Sigmoid colon (tissue), 6 donors: ENCODE measurements at regions not wholly inside any gene's neighbourhood (a gene's known extent, or its start where the extent isn't known, plus 50 kb on each side); places are given as distances from the start of the nearest gene placed in this dataset.

Experiments used
- DNase-seq: peaks from one replicate; pipeline ENCODE4 v3.0.0-alpha.2; 2019
- H3K27ac ChIP-seq, 4 donors: fragments of 200-600 bp; sonication (generic); one replicate each; pipeline ENCODE4 v1.5.1; 2016 to 2019; ENCODE audit warnings: mild to moderate bottlenecking in 1 of 4
- H3K27me3 ChIP-seq, 3 donors: fragments of 200-600 bp; sonication (generic); one replicate each; pipeline ENCODE4 v1.5.1; 2019; ENCODE audit warnings: mild to moderate bottlenecking in 1 of 3
- H3K36me3 ChIP-seq, 4 donors: fragments of 200-600 bp; sonication (generic); one replicate each; pipeline ENCODE4 v1.5.1; 2016 to 2019
- H3K4me1 ChIP-seq, 4 donors: fragments of 200-600 bp; sonication (generic); one replicate each; pipeline ENCODE4 v1.5.1; 2017 to 2019
- H3K4me3 ChIP-seq, 4 donors: fragments of 200-600 bp; sonication (generic); one replicate each; pipeline ENCODE4 v1.5.1; 2017 to 2019; ENCODE audit warnings: mild to moderate bottlenecking in 2 of 4, moderate library complexity in 1 of 4
- H3K9me3 ChIP-seq, 4 donors: fragments of 200-600 bp in 3 of 4; sonication (generic) in 3 of 4; one replicate each; pipeline versions ENCODE4 v1.5.1 to v1.6.1; 2013 to 2019
- EP300 ChIP-seq, 4 donors: sonication (generic); formaldehyde crosslinking; IDR thresholded peaks; one replicate each; pipeline ENCODE4 v1.6.1; 2017; ENCODE audit warnings: antibody characterized with exemption in 4 of 4
- POLR2A ChIP-seq, 2 donors: fragments of 450-650 bp; IDR thresholded peaks; one replicate each; pipeline ENCODE4 v1.6.1; 2016; ENCODE audit warnings: antibody characterized with exemption in 2 of 2, mild to moderate bottlenecking in 2 of 2, moderate library complexity in 2 of 2
- POLR2AphosphoS5 ChIP-seq, 4 donors: sonication (generic); formaldehyde crosslinking; IDR thresholded peaks; one replicate each; pipeline ENCODE4 v1.6.1; 2017; ENCODE audit warnings: antibody characterized with exemption in 4 of 4
- WGBS, 2 donors: extraction: QIAGEN DNeasy Blood & Tissue Kit; methylation state at CpG; one replicate each; pipeline ENCODE4 v1.1.7; 2013; 5-methylcytosine and 5-hydroxymethylcytosine counted together
- intact Hi-C: fragments of 100-400 bp; cut with DNase I; formaldehyde crosslinking; loops from one replicate; pipeline ENCODE4 v1.15.1; 2023
- TF ChIP-seq, protein P1 (sequence below), 4 experiments: fragments of 450-650 bp in 3 of 4; fragments of 200-600 bp in 1 of 4; IDR thresholded peaks; one replicate each; pipeline ENCODE4 v1.5.1; 2016 to 2019; ENCODE audit warnings: antibody characterized with exemption in 4 of 4, mild to moderate bottlenecking in 3 of 4, moderate library complexity in 2 of 4
- donor health status: healthy with polysubstance abuse.
- donor health status: healthy.

DNA sequence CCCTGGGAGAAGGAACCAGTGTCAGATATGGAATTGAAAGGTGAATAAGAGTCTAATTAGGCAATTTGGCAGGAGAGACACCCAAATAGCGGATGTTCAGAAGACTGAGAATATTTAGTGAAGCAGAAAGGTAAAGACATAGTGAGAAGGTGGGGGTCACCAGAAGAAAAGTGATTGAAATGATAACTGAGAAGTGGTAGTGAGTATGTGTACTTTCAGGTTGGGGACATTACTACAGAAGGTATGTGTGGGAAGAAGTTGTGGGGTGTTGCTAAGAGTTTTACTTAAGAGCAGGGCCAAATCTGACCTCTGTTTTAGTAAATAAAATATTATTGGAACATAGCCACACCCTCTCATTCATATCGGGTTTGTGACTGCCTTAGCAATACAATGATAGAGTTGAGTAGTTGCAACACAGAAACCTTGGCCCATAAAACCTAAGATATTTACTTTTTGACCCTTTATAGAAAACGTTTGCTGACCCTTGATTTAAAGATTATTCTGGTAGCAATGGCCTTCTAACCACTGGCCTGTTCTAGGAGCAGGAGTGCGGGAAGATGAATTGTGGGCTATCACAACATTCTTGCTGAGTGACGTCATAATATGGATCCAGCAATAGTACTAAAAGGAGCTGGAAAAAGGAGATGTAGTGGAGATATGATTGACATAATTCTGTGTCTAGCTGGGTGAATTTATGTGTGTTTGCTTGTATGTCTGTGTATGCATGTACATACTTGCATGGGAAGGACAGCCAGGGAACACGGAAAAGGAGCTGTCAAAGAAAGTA is 115.3 kb downstream of the HS3ST1 start:
- 62 to 77% methylated on average over 6 of the region's 6 CpGs for WGBS, 2 donors
- Histone ChIP-seq H3K9me3 (peaks cover 0 to 2% (median 0%) of the 10 kb centered on the region in 4 donors), H3K36me3 (no peaks in the 10 kb centered on the region), H3K27ac (no peak overlapping the region), H3K4me3 (no peak overlapping the region), H3K4me1 (no peaks in the 10 kb centered on the region), H3K27me3 (no peaks in the 10 kb centered on the region)
- TF ChIP-seq POLR2AphosphoS5 (IDR thresholded peaks at IDR 0.05) (no peak), EP300 (IDR thresholded peaks at IDR 0.05) (no peak), POLR2A (IDR thresholded peaks at IDR 0.05) (no peak)
- TF ChIP-seq, protein P1, sequence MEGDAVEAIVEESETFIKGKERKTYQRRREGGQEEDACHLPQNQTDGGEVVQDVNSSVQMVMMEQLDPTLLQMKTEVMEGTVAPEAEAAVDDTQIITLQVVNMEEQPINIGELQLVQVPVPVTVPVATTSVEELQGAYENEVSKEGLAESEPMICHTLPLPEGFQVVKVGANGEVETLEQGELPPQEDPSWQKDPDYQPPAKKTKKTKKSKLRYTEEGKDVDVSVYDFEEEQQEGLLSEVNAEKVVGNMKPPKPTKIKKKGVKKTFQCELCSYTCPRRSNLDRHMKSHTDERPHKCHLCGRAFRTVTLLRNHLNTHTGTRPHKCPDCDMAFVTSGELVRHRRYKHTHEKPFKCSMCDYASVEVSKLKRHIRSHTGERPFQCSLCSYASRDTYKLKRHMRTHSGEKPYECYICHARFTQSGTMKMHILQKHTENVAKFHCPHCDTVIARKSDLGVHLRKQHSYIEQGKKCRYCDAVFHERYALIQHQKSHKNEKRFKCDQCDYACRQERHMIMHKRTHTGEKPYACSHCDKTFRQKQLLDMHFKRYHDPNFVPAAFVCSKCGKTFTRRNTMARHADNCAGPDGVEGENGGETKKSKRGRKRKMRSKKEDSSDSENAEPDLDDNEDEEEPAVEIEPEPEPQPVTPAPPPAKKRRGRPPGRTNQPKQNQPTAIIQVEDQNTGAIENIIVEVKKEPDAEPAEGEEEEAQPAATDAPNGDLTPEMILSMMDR (IDR thresholded peaks at IDR 0.05): no peak
- intact Hi-C loops: no loop called here
- DNase-seq: no peak

DNA sequence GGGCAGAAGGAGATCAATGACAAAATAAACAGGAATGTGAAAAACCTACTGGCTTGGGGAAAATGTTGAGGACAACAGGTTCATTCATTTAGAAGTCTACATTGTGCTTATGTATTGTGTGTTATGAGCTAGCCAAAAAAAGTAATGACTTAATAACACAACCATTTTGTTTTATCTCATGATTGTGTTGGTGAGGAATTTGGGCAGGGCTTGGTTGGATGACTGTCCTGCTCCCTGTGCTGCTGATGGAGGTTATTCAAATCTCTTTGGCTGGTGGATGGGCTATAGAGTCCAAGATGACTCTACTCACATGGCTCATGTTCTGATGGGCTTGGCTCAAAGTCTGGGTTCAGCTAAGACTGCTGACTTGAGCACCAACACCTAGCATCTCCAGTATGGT is 116.3 kb downstream of the HS3ST1 start:
- no peaks in the 10 kb centered on the region for H3K27me3 ChIP-seq
- no peaks in the 10 kb centered on the region for H3K4me1 ChIP-seq
- H3K9me3 ChIP-seq: no peaks in the 10 kb centered on the region
- intact Hi-C loops: no loop called here
- H3K36me3 ChIP-seq: no peaks in the 10 kb centered on the region
- no peak for TF ChIP-seq EP300 (IDR thresholded peaks at IDR 0.05)
- TF ChIP-seq, protein P1 (IDR thresholded peaks at IDR 0.05): no peak
- no peak for TF ChIP-seq POLR2A (IDR thresholded peaks at IDR 0.05)
- TF ChIP-seq POLR2AphosphoS5 (IDR thresholded peaks at IDR 0.05): no peak
- DNase-seq: no peak
- no peak overlapping the region for H3K27ac ChIP-seq
- no peak overlapping the region for H3K4me3 ChIP-seq

- Histone ChIP-seq H3K9me3 (no peaks in the 10 kb centered on the region), H3K27me3 (no peaks in the 10 kb centered on the region), H3K36me3 (no peaks in the 10 kb centered on the region), H3K27ac (no peak overlapping the region), H3K4me1 (no peaks in the 10 kb centered on the region), H3K4me3 (no peak overlapping the region)
- intact Hi-C loops: no loop called here
- TF ChIP-seq POLR2A (IDR thresholded peaks at IDR 0.05) (no peak), EP300 (IDR thresholded peaks at IDR 0.05) (no peak), POLR2AphosphoS5 (IDR thresholded peaks at IDR 0.05) (no peak)
- TF ChIP-seq, protein P1 (IDR thresholded peaks at IDR 0.05): no peak
- 63 to 79% methylated on average over 4 of the region's 4 CpGs for WGBS, 2 donors
- no peak for DNase-seq
These were observed 127.5 kb downstream of the HS3ST1 start for GRCh38 chr4:11301075-11301660.

DNA sequence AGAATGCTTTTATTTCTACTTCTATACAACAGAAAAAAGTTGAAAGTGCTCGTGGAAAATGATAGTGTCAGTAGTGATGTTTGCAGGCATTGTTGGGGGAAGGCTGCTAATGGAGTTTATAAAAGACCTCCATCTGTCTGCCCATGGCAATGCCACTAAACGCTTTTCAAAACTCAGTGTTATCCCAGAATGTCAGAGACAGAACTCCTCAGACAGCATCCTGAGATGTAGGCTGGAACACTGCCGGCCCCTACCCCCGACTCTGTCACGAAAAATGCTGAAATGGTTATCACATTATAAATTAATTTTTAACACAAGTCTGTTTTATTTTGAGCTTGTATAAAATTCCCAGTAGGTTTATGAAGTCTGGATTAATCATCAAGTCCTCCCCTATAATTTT is 128.9 kb downstream of the HS3ST1 start:
- TF ChIP-seq POLR2AphosphoS5 (IDR thresholded peaks at IDR 0.05) (no peak), EP300 (IDR thresholded peaks at IDR 0.05) (no peak), POLR2A (IDR thresholded peaks at IDR 0.05) (no peak)
- TF ChIP-seq, protein P1 (IDR thresholded peaks at IDR 0.05): no peak
- Histone ChIP-seq H3K4me3 (no peak overlapping the region), H3K9me3 (no peaks in the 10 kb centered on the region), H3K27ac (no peak overlapping the region), H3K27me3 (no peaks in the 10 kb centered on the region), H3K4me1 (no peaks in the 10 kb centered on the region), H3K36me3 (no peaks in the 10 kb centered on the region)
- WGBS, 2 donors: 87 to 91% methylated on average over 5 of the region's 5 CpGs
- DNase-seq: no peak
- intact Hi-C loops: no loop called here
